ENCODE measurements at regions not wholly inside any gene's neighbourhood (a gene's known extent, or its start where the extent isn't known, plus 50 kb on each side); places are given as distances from the start of the nearest gene placed in this dataset.

DNA sequence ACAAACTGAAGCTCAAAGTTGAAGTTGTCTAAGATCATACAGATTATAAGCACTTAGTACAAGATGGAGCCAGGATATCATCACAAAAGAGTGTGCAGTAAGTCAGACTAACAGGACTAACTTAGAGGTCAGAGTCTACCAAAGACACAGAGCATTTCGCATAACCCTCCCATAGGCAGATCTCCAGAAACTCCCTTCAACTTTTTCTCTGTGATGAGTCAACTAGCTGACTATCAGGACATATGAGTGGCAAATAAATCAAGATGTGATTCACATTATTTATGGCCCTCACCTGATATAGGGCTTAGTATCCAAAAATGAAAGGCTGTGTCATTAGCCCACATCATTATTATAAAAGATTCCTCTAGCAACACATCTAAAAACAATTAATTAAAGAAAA lies 484.6 kb downstream of the GALC start:
- no peak for DNase-seq

DNA sequence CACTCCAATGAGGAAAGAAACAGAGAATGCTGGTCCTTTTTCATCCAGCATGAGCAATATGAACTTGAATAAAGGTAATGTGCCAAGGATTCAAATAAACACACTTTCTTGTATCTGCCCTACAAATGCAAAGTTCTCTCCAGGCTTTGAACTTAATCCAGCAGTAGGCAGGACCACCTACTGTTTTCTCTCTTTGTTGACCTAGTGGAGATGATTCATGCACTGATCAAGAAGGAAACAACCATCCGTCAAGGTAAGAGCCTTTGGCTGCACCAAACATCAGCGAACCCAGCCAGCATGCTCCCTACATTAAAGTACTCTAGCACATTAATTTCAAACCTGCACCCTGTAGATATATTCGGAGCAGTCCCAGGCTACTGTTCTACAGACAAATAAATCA lies 489.3 kb downstream of the GALC start:
- DNase-seq, result no peak

DNA sequence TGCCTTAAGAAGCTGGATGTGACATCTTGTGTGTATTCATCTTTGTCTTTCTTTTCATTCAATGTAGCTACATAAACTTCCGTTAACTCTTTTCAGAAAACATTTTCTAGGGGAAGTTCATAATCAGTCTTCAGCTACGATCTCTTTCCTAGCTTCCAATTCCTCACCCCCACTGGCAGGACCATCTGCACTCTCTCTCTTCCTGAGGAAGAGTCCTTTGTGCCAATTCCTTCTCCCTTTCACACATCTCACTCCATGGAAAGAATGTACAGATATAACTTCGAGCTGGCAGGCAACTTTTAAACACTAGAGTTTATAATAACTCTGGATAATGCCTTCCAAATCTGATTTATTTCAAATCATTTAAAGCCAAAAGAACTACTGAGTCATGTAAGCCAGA lies 495.7 kb downstream of the GALC start:
- DNase-seq, result no peak

DNA sequence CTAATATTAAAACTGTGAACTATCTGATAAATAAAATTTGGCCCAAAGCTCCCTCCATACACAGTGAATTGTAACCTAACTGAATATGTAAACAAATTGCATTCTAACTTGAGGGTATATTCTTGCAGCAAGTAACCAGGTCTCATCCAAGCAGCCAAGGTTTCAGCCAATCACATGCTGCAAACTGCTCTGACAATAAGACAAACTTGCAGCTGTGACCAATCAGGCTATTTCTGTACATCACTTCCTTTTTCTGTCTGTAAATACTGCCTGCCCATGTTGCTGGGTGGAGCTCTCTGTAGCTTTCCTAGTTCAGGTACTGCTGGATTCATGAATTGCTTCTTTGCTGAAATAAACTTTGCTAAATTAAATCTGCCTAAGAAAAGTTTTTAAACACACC lies 499.0 kb downstream of the GALC start:
- DNase-seq, result no peak

DNA sequence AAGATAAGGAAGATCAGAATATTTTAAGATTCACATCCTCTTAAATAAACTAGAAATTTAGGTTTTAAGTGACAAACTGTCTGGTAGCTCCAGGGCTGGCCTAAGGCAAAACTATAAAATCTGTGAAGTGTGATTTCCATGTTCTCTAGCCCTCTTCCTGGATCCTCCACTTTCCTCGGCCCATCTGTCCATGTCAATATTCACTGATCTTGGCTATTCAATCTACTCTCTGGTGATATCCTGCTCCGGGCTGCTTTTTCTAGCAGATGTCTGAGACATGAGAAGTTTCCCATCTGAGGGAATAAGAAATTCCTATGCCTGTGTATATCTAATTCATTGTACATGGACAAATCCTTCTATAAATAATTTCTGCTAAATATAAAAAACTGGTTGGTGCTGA lies 500.4 kb downstream of the GALC start:
- DNase-seq, result no peak

DNA sequence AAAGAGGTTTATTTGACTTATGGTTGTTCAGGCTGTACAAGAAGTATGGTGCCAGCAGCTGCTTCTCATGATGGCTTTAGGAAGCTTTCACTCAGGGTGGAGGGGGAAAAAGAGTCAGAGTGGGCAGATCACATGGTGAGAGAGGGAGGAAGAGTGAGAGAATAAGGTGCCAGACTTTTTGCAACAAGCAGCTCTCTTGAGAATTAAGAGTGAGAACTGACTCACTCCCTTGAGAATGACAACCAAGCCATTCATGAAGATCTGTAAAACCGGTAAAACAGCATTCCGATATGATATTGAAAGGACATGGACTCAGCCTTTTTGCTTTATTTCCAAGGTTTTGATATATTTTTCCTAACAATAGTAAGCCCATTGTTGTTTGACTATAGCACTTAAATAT lies 501.2 kb downstream of the GALC start:
- DNase-seq, result no peak

DNA sequence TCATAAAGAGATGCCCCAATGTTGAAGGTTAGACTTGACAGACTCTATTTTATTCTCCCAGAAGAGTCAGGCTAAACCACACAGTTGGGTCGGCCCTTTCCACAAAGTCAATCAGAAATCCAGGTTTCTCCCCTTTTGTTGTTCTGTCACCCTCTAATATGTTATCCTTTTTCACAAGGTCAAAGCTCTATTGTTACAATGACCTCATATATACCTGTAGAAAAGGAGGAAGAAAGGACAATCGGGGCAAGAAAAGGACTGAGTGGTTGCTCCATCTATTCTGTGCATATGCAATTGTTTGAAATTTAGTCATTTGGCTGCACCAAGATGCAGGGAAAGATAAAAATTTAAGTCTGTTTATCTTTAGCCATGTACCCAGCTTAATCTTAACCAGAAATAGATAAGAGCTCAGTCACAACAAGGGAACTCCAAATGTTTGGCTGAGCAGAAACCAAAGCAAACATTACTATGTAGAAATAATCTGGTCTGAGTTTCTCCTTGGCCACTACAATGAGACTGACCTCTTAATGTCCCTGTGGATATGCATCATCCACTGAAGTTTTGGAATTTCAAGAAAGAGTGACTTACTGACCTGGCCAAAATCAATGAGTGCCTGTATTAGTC lies 503.7 kb downstream of the GALC start:
- no peak for DNase-seq

DNA sequence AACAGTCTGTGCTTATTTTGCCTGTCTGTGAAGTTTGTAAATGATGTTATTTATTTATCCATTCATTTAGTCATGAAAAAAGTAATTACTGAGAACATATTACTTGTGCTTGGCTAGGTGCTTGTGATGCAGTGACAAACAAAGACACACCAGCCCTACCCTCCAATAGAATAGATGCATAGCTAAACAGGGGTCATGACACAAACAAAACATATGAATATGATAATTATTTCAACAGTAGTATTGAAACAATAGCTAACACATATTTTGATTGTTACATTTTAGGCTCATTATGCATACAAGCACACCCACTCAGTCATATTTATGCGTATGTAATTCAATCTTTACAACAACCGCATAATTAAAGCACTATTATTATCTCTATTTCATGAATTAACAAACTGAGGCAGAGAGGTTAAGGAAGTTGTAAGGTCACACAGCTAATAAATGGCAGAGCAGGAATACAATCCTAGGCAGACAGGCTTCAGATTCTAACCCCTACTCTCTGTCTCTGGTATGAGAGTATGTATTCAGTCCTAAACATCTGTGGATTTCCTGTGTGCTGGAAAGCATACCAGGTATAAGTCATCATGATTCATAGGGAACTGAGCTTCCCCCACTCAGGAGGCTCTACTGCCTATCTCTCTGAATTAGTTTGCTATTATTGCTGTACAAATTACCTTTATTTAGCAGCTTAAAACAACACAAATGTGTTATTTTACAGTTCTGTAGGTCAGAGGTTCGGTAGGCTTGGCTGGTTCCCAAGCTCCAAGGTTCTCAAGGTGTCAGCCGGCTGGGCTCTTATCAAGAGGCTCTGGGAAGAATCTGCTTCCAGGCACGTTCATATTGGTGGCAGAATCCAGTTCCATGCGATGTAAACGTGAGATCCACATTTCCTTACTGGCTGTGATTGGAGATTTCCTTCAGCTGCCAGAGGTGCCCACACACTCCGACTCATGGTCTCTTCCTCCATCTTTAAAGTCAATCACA lies 509.4 kb downstream of the GALC start:
- DNase-seq, result no peak

DNA sequence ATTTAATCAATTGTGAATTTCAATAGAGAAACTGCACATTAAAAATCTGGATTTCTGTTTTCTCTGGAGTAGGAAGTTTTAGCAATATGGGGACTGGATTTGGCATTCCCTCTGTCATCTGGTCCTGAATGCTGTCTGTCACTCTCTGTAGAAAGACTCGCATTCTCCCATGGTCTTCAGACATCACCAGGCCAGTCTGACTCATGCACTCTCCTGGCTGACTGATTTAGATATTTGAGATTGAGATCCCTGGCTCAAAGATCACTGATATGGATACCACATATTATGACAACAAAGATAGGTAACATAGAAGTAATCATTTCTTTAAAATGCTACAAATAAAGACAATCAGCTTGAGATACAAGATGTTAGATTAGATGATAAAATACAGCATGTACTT lies 524.5 kb downstream of the GALC start:
- DNase-seq, result no peak

DNA sequence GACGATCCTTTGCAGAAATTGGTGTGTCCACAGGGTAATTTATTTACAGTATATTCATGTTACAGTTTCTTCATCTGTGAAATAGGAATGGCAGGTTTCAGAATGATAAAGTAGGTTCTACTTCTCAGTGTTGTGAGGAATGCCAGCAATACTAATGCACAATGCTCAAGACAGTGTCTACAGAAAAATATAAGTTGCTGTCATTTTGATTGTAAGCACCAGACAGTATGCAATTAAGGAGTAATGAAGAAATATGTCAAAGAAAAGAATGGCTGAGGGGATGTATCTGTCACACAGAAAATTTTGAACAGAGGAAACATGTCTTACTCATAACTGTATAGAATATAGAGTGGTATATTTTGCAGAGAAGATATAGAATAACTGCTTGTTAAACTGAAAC lies 525.4 kb downstream of the GALC start:
- no peak for DNase-seq

DNA sequence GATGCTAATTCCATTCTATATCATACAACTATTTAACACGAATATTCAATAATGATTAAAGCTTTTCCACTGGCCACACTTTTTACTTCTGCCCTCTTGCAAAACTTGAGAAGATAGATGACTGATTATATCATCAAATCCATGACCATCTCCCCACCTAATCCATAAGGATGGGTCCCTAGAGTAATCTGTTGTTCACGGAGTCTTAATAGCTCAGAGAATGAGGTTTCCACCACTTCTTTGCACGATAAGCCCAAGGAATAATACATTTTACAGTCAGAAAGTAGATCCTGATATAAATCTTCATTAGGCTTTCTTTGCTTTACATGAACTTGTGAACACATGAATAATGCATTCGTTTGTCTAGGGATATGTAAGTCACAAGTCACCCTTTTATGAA lies 527.2 kb downstream of the GALC start:
- no peak for DNase-seq

DNA sequence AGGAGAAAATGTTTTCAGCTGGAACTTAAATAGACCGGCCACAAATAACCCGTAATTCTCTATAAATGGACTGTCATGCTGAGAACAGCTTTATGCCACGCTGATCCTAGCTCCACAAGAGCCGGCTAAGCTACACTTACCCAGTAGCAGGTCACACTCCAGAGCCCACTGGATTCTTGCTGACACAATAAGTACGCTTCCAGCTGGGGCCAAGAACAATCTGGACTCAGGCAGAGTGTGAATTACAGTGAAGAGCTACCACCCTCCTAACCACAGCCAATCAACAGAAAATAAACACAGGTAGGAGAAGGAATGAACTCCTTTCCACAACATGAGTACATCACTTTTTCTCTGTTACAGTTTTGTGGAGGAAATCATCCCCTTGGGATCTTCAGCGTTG lies 531.3 kb downstream of the GALC start:
- no peak for DNase-seq

DNA sequence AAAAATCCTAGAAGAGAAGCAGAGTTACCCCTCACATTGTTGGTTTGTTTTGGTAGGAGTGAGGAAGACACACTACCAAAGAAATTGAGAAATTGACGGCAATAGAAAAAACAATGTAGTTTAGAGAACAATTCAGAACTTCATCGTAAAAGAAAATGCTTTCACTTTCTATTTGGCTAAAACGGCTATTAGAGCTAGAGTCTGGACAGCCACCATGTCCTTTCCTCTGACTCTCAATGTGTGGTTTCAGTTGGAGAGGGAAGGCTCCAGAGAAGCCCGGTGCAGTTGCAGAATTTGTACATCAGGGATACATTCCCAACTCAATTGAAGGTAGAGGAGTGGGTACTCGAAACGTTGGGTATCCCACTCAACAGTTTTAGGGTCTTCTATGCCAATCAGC lies 535.3 kb downstream of the GALC start:
- no peak for DNase-seq

DNA sequence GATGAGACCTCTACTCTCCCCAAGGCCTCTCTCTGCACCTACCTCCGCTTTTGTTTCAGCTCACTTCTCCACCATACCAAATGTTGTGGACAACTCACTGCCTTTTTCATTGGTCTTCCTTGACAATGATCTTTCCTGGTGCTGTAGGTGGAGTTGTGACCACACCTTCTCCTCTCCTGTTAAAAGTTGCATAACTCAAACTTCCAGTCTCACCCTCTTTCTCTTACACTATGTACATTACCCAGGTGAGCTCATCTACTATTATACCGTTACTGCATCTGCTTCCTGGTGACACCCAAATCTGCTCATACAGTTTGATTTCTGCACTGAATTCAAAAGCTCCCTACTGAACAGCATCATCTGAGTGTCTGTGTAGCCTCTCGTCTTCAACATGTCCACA lies 542.8 kb downstream of the GALC start:
- DNase-seq, result no peak

DNA sequence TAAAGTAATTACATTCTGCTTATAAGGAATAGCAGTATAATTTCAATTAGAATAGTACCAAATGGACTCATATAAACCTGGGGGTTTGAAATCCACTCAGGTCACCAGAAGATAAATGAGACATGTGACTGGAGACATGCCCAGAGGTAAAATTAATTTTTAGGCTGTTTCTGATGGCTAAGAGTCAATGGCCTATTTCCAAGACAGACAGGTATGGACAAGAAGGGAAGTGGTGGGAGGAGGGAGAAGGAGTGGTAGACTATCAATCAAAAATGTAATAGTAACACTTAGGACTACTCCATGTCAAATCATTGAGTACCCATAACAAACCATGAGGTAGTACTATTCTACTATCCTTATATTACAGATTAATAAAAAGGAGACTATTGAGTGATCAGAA lies 544.0 kb downstream of the GALC start:
- DNase-seq, result no peak

DNA sequence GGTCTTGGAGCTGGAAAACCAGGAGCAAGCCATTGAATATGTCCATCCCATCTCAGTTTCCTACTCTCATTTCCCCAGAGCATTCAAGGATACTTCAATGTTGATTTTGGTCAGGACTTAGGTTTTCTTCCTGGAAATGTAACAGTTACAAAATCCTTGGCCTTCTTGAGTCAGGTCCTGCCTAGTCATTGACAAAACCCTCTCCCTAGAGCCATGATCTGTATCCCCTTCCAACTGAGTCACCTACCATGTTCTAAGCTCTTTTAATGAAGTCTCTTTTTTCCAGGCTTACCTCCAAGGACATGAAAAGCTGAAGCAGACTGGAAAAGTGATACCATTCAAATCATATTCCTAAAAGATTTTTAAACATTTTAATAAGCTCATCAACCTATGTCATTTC lies 549.2 kb downstream of the GALC start:
- DNase-seq, result no peak

DNA sequence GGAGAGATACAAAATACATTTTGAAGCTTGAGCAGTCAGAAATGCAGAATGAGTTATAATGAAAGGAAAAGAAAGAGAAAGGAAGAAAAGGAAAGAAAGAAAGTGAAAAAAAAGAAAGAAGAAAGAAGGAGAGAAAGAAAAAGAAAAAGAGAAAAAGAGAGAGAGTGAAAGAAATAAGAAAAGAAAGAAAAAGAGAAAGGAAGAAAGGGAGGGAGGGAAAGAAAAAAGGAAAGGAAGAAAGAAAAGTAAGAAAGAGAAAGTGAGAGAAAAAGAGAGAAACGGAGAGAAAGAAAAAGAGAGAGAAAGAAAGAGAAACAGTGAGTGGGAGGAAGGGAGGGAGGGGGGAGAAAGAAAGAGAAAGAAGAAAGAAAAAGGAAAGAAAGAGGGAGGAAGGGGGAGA lies 549.9 kb downstream of the GALC start:
- DNase-seq, result no peak

DNA sequence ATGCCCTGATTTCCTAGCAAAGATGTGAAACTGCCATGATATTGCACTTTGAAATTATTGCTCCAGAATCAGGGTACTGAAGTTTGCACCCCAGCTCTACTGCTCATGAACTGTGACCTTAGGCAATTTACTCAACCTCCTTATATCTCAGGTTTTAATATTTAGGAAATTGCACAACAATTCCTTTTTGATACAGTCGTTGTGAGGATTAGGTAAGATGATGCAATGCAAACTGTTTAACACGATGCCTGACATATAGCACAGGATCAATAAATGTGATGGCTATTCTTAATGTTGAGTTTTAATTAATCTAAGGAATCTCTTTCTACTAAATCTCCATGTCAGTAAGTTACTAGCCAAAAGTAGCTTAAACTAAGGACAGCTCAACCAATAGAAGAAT lies 555.8 kb downstream of the GALC start:
- DNase-seq, result no peak

DNA sequence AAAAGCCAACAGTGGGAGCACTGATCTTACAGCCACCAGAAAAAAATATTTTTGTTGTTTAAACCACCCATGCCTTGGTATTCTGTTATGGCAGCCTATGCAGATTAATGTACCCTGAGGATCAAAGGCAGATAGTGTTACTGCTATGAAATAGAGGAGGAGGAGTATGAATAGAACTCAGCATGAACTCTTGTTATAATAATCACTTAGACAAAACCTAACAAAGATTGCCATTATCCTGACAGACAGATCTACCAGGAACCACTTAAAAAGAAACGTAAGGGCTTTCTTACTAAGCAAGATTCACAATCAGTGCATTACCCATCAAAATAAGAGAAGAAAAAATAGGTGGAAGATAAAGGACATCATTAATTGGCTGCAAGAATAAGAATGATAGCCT lies 558.3 kb downstream of the GALC start:
- no peak for DNase-seq

DNA sequence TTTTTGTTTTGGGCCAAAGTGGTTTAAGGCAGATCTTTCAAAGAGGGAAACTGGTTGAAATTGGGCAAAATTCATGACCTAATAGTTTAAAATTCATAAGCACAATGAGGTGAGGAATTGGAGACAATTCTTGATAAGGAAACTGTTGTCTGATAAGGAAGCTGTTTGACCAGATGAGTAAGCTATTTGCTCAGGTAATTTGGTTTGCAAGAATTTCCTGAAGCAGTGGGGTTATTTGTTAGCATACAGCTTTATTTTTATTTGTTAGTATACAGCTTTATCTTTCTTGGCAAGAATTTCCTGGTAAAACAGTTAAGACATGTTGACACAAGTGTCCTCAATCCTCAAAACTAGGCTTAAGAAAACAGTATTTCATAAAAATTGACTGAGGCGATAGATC lies 559.0 kb downstream of the GALC start:
- no peak for DNase-seq

DNA sequence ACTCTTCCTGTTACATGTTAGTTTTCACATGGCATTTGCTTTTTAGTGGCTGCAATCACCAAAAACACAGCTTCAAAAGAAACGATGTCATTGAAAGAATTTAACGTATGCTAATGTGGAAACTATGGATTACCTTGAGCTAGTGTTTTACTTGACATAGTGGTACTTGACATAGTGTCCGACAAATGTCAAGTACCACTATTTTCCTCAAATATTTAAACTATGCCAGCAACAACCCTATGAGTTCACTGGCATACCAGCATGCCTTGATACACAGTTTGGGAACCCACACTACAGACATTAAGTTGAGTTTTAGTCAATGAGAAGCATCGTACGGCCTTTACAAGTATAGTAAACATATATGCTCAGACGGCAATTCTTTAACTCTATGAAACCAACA lies 560.3 kb downstream of the GALC start:
- DNase-seq, result no peak

DNA sequence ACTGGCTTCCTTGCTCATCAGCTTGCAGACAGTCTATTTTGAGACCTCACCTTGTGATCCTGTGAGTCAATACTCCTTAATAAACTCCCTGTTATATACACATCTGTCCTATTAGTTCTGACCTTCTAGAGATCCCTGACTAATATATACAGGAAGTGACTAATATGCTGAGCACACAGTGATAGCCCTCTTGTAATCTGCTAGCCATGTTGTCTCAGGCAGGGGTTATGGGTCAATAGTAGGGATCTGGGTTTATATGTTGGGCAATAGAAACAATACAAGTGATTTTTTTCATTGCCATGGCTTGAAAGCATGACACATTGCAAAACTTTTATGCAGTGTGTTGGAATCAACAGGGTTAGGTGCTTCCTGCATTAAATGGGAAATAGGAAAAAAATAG lies 562.2 kb downstream of the GALC start:
- DNase-seq, result no peak

DNA sequence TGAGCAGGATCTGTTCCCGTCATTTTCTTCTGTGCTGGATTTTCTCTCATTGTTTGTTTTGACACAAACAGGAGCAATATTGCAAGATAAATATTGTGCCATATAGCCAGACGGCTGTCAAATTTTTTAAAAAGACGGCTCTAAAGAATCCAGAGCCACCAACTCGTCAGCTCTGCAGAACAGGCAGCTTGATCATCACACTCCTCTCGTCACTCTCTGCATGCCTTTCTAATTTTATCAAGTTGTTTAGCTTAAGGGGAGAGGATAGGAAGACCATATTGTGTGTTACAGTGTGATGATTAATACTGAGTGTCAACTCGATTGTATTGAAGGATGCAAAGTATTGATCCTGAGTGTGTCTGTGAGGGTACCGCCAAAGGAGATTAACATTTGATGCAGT lies 562.8 kb downstream of the GALC start:
- no peak for DNase-seq

DNA sequence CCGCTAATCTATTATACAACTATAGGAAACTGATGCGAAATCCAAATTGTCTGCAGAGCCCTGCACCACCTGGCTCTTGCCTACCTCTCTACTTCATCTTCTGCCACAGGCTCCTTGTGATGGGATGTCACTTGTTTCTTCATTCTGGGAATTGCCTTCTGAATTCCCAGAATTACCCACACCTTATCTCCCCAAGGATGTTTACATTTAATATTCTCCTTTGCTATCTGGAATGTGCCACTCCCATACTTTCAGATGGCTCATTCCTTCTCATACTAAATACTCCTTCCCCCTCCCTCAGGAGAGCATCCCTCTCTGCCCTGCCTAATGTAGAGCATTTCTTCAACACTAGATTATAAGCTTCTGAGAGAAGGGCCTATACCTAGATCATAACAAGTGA lies 573.1 kb downstream of the GALC start:
- no peak for DNase-seq

DNA sequence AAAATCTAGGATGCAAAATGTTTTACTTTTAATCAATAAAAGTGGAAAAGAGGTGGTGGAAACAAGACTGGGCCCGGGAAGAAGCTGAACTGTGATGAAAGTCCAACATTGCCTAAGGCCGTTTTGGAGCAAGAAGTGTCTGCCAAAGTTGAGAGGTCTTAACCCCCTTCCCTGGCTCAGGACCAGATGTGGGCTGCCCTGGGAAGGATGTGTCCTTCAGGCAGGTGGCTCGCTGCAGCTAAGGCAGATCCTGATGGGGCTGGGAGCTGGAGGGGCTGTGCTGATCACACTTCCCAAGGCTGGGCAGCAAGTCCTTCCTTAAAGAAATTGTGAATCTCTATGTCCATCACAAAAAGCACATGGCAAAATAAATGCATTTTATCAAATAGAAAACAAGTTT lies 581.6 kb downstream of the GALC start:
- DNase-seq, result no peak
